GM23338 (cell line): ENCODE measurements at regions not wholly inside any gene's neighbourhood (a gene's known extent, or its start where the extent isn't known, plus 50 kb on each side); places are given as distances from the start of the nearest gene placed in this dataset.

ENCODE experiments used
- ATAC-seq: fragments of 200-7000 bp; cut with Tn5 transposase; 3 replicates; pipeline ENCODE4 v1.9.1; 2020
- DNase-seq: peaks from one replicate; pipeline ENCODE4 v3.0.0-alpha.2; 2015; ENCODE audit warnings: low spot score
- H2AFZ ChIP-seq: fragments of 200-600 bp; sonication (generic); 2 replicates; pipeline ENCODE4 v1.8.0; 2016; ENCODE audit warnings: antibody characterized with exemption, mild to moderate bottlenecking, moderate library complexity
- H3F3A ChIP-seq: fragments of 200-600 bp; sonication (generic); replicated peaks from 2 replicates; pipeline ENCODE4 v1.8.0; 2017; ENCODE audit warnings: antibody characterized with exemption, mixed run types, low read depth
- H3K27ac ChIP-seq: fragments of 200-600 bp; sonication (generic); 2 replicates; pipeline ENCODE4 v1.6.1; 2016; ENCODE audit warnings: low read depth
- H3K27me3 ChIP-seq: fragments of 200-600 bp; sonication (generic); 2 replicates; pipeline ENCODE4 v1.8.0; 2016; ENCODE audit warnings: mild to moderate bottlenecking, mixed run types, moderate library complexity; ENCODE audit not compliant: insufficient read depth
- H3K36me3 ChIP-seq: fragments of 200-600 bp; sonication (generic); 2 replicates; pipeline ENCODE4 v1.8.0; 2016; ENCODE audit warnings: mild to moderate bottlenecking; ENCODE audit not compliant: insufficient read depth
- H3K4me1 ChIP-seq: fragments of 200-600 bp; sonication (generic); 2 replicates; pipeline ENCODE4 v1.8.0; 2016; ENCODE audit warnings: mild to moderate bottlenecking, moderate library complexity; ENCODE audit not compliant: insufficient read depth
- H3K4me2 ChIP-seq: fragments of 200-600 bp; sonication (generic); 2 replicates; pipeline ENCODE4 v1.7.1; 2017; ENCODE audit warnings: mixed run types
- H3K4me3 ChIP-seq: fragments of 200-600 bp; sonication (generic); 2 replicates; pipeline ENCODE4 v1.6.1; 2016; ENCODE audit warnings: mixed run types
- H3K79me2 ChIP-seq: fragments of 200-600 bp; sonication (generic); replicated peaks from 2 replicates; pipeline ENCODE4 v1.8.0; 2017; ENCODE audit warnings: mild to moderate bottlenecking; ENCODE audit not compliant: insufficient read depth
- H3K9me2 ChIP-seq: fragments of 200-600 bp; sonication (generic); 2 replicates; pipeline ENCODE4 v1.8.0; 2017; ENCODE audit not compliant: insufficient read depth
- H4K20me1 ChIP-seq: fragments of 200-600 bp; sonication (generic); replicated peaks from 2 replicates; pipeline ENCODE4 v1.8.0; 2017; ENCODE audit warnings: mild to moderate bottlenecking; ENCODE audit not compliant: insufficient read depth
- H3K27ac Mint-ChIP-seq: 2 replicates; pipeline ENCODE4 v1.8.0; 2020; ENCODE audit warnings: inconsistent platforms, mild to moderate bottlenecking, moderate library complexity, mixed read lengths
- H3K27me3 Mint-ChIP-seq: 3 replicates; pipeline ENCODE4 v1.8.0; 2022; ENCODE audit warnings: low read depth, mild to moderate bottlenecking, moderate library complexity, mixed read lengths, inconsistent platforms; ENCODE audit not compliant: insufficient read depth, poor library complexity
- H3K36me3 Mint-ChIP-seq: 3 replicates; pipeline ENCODE4 v1.8.0; 2021; ENCODE audit warnings: low read depth, mild to moderate bottlenecking, inconsistent platforms, moderate library complexity, mixed read lengths
- H3K4me1 Mint-ChIP-seq: 3 replicates; pipeline ENCODE4 v1.8.0; 2020; ENCODE audit warnings: mild to moderate bottlenecking, inconsistent platforms, mixed read lengths
- H3K4me3 Mint-ChIP-seq: 3 replicates; pipeline ENCODE4 v1.8.0; 2021; ENCODE audit warnings: moderate library complexity, mild to moderate bottlenecking, inconsistent platforms, mixed read lengths
- H3K9me3 Mint-ChIP-seq: 3 replicates; pipeline ENCODE4 v1.8.0; 2020; ENCODE audit warnings: moderate library complexity, mild to moderate bottlenecking, inconsistent platforms, mixed read lengths
- CREB1 ChIP-seq: fragments of 250-450 bp; sonication (Bioruptor Pico); IDR thresholded peaks from 2 replicates; pipeline ENCODE4 v1.5.0; 2020; ENCODE audit warnings: low read depth, mild to moderate bottlenecking, moderate library complexity
- EZH2 ChIP-seq: fragments of 200-600 bp; sonication (generic); IDR thresholded peaks from one replicate; pipeline ENCODE4 v1.8.0; 2017; ENCODE audit warnings: antibody characterized with exemption, mild to moderate bottlenecking, low read depth; ENCODE audit not compliant: unreplicated experiment
- EZH2phosphoT487 ChIP-seq: fragments of 200-600 bp; sonication (generic); IDR thresholded peaks from one replicate; pipeline ENCODE4 v1.8.1; 2018; ENCODE audit warnings: antibody characterized with exemption; ENCODE audit not compliant: unreplicated experiment
- JUNB ChIP-seq: IDR thresholded peaks from one replicate; pipeline ENCODE4 v1.6.1; 2016; ENCODE audit warnings: antibody characterized with exemption; ENCODE audit not compliant: unreplicated experiment
- NANOG ChIP-seq: IDR thresholded peaks from 2 replicates; pipeline ENCODE4 v1.6.1; 2016; ENCODE audit warnings: antibody characterized with exemption, borderline replicate concordance
- POLR2AphosphoS5 ChIP-seq: IDR thresholded peaks from 2 replicates; pipeline ENCODE4 v1.6.1; 2016; ENCODE audit warnings: antibody characterized with exemption, low read depth
- STAT1 ChIP-seq: IDR thresholded peaks from one replicate; pipeline ENCODE4 v1.6.1; 2016; ENCODE audit warnings: antibody characterized with exemption; ENCODE audit not compliant: unreplicated experiment
- ZNF114 ChIP-seq: fragments of 250-450 bp; sonication (Bioruptor Pico); IDR thresholded peaks from 2 replicates; pipeline ENCODE4 v1.5.0; 2020; ENCODE audit warnings: mild to moderate bottlenecking, moderate library complexity
- ZNF331 ChIP-seq: fragments of 250-450 bp; sonication (Bioruptor Pico); IDR thresholded peaks from 2 replicates; pipeline ENCODE4 v1.5.0; 2020; ENCODE audit warnings: low read depth, mild to moderate bottlenecking, moderate library complexity
- TF ChIP-seq, protein P1 (sequence below): fragments of 250-450 bp; sonication (Bioruptor Pico); IDR thresholded peaks from 2 replicates; pipeline ENCODE4 v1.5.0; 2020; ENCODE audit warnings: mild to moderate bottlenecking, moderate library complexity
- TF ChIP-seq, protein P2 (sequence below): IDR thresholded peaks from one replicate; pipeline ENCODE4 v1.6.1; 2018; ENCODE audit warnings: antibody characterized with exemption; ENCODE audit not compliant: unreplicated experiment
- TF ChIP-seq, protein P3 (sequence below): IDR thresholded peaks from 2 replicates; pipeline ENCODE4 v1.6.1; 2016; ENCODE audit warnings: antibody characterized with exemption
- TF ChIP-seq, protein P4 (sequence below), 2 experiments: fragments of 200-600 bp in 1 of 2; sonication (generic) in 1 of 2; conservative IDR thresholded peaks; 2 replicates each; pipeline versions ENCODE4 v1.5.1 to v1.6.1; 2016 to 2017; ENCODE audit warnings: antibody characterized with exemption in 2 of 2, low read depth in 2 of 2, mild to moderate bottlenecking in 2 of 2, moderate library complexity in 1 of 2

DNA sequence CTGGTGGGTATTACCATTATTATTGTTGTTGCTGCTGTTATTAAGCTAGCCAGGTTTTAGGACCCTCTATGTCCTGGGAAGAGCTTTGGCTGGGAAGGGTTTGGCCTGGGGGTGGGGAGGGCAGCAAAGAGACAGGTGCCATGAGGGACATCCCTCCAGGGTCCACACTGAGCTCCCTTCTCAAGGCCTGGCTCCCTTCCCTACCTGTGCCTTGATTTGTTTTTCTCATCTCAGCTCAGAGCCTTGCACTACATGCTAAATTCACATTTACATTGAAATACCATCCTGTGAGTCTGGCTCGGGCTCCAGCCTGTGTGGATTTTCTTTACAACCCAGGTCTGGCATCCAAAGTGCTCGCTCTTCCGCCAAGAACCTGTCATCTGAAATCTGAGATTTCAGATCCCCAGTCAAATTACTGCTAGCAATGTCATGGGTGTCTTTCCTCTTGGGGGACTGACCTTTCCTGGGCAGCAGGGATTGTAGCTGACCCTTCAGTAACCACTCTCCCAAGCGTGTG is 536.3 kb downstream of the PTPRU start:
- Histone ChIP-seq H4K20me1 (no peaks in the 10 kb centered on the region), H3K79me2 (no peaks in the 10 kb centered on the region), H3K4me2 (no peak overlapping the region), H3K4me3 (no peak overlapping the region), H2AFZ (no peak overlapping the region), H3K36me3 (no peaks in the 10 kb centered on the region), H3F3A (no peaks in the 10 kb centered on the region), H3K9me2 (no peaks in the 10 kb centered on the region), H3K27me3 (no peaks in the 10 kb centered on the region), H3K27ac (no peak overlapping the region), H3K4me1 (no peaks in the 10 kb centered on the region)
- Mint-ChIP-seq H3K4me1 (no peaks in the 10 kb centered on the region), H3K27me3 (no peaks in the 10 kb centered on the region), H3K9me3 (peaks cover 11% of the 10 kb centered on the region), H3K27ac (no peak overlapping the region), H3K36me3 (no peaks in the 10 kb centered on the region; the same call in 2 of the 3 replicates), H3K4me3 (no peak overlapping the region)
- TF ChIP-seq, protein P1, sequence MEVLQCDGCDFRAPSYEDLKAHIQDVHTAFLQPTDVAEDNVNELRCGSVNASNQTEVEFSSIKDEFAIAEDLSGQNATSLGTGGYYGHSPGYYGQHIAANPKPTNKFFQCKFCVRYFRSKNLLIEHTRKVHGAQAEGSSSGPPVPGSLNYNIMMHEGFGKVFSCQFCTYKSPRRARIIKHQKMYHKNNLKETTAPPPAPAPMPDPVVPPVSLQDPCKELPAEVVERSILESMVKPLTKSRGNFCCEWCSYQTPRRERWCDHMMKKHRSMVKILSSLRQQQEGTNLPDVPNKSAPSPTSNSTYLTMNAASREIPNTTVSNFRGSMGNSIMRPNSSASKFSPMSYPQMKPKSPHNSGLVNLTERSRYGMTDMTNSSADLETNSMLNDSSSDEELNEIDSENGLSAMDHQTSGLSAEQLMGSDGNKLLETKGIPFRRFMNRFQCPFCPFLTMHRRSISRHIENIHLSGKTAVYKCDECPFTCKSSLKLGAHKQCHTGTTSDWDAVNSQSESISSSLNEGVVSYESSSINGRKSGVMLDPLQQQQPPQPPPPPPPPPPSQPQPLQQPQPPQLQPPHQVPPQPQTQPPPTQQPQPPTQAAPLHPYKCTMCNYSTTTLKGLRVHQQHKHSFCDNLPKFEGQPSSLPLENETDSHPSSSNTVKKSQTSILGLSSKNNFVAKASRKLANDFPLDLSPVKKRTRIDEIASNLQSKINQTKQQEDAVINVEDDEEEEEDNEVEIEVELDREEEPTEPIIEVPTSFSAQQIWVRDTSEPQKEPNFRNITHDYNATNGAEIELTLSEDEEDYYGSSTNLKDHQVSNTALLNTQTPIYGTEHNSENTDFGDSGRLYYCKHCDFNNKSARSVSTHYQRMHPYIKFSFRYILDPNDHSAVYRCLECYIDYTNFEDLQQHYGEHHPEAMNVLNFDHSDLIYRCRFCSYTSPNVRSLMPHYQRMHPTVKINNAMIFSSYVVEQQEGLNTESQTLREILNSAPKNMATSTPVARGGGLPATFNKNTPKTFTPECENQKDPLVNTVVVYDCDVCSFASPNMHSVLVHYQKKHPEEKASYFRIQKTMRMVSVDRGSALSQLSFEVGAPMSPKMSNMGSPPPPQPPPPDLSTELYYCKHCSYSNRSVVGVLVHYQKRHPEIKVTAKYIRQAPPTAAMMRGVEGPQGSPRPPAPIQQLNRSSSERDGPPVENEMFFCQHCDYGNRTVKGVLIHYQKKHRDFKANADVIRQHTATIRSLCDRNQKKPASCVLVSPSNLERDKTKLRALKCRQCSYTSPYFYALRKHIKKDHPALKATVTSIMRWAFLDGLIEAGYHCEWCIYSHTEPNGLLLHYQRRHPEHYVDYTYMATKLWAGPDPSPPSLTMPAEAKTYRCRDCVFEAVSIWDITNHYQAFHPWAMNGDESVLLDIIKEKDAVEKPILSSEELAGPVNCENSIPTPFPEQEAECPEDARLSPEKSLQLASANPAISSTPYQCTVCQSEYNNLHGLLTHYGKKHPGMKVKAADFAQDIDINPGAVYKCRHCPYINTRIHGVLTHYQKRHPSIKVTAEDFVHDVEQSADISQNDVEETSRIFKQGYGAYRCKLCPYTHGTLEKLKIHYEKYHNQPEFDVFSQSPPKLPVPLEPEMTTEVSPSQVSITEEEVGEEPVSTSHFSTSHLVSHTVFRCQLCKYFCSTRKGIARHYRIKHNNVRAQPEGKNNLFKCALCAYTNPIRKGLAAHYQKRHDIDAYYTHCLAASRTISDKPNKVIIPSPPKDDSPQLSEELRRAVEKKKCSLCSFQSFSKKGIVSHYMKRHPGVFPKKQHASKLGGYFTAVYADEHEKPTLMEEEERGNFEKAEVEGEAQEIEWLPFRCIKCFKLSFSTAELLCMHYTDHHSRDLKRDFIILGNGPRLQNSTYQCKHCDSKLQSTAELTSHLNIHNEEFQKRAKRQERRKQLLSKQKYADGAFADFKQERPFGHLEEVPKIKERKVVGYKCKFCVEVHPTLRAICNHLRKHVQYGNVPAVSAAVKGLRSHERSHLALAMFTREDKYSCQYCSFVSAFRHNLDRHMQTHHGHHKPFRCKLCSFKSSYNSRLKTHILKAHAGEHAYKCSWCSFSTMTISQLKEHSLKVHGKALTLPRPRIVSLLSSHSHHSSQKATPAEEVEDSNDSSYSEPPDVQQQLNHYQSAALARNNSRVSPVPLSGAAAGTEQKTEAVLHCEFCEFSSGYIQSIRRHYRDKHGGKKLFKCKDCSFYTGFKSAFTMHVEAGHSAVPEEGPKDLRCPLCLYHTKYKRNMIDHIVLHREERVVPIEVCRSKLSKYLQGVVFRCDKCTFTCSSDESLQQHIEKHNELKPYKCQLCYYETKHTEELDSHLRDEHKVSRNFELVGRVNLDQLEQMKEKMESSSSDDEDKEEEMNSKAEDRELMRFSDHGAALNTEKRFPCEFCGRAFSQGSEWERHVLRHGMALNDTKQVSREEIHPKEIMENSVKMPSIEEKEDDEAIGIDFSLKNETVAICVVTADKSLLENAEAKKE (CRISPR knock-in tag), result no peak
- TF ChIP-seq, protein P2, sequence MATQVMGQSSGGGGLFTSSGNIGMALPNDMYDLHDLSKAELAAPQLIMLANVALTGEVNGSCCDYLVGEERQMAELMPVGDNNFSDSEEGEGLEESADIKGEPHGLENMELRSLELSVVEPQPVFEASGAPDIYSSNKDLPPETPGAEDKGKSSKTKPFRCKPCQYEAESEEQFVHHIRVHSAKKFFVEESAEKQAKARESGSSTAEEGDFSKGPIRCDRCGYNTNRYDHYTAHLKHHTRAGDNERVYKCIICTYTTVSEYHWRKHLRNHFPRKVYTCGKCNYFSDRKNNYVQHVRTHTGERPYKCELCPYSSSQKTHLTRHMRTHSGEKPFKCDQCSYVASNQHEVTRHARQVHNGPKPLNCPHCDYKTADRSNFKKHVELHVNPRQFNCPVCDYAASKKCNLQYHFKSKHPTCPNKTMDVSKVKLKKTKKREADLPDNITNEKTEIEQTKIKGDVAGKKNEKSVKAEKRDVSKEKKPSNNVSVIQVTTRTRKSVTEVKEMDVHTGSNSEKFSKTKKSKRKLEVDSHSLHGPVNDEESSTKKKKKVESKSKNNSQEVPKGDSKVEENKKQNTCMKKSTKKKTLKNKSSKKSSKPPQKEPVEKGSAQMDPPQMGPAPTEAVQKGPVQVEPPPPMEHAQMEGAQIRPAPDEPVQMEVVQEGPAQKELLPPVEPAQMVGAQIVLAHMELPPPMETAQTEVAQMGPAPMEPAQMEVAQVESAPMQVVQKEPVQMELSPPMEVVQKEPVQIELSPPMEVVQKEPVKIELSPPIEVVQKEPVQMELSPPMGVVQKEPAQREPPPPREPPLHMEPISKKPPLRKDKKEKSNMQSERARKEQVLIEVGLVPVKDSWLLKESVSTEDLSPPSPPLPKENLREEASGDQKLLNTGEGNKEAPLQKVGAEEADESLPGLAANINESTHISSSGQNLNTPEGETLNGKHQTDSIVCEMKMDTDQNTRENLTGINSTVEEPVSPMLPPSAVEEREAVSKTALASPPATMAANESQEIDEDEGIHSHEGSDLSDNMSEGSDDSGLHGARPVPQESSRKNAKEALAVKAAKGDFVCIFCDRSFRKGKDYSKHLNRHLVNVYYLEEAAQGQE, result no peak
- TF ChIP-seq CREB1 (CRISPR knock-in tag) (no peak), ZNF331 (CRISPR knock-in tag) (no peak), EZH2 (no peak), POLR2AphosphoS5 (no peak), NANOG (no peak), EZH2phosphoT487 (no peak), STAT1 (no peak), ZNF114 (CRISPR knock-in tag) (no peak), JUNB (no peak)
- TF ChIP-seq, protein P3, sequence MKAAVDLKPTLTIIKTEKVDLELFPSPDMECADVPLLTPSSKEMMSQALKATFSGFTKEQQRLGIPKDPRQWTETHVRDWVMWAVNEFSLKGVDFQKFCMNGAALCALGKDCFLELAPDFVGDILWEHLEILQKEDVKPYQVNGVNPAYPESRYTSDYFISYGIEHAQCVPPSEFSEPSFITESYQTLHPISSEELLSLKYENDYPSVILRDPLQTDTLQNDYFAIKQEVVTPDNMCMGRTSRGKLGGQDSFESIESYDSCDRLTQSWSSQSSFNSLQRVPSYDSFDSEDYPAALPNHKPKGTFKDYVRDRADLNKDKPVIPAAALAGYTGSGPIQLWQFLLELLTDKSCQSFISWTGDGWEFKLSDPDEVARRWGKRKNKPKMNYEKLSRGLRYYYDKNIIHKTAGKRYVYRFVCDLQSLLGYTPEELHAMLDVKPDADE, result no peak
- TF ChIP-seq, protein P4, sequence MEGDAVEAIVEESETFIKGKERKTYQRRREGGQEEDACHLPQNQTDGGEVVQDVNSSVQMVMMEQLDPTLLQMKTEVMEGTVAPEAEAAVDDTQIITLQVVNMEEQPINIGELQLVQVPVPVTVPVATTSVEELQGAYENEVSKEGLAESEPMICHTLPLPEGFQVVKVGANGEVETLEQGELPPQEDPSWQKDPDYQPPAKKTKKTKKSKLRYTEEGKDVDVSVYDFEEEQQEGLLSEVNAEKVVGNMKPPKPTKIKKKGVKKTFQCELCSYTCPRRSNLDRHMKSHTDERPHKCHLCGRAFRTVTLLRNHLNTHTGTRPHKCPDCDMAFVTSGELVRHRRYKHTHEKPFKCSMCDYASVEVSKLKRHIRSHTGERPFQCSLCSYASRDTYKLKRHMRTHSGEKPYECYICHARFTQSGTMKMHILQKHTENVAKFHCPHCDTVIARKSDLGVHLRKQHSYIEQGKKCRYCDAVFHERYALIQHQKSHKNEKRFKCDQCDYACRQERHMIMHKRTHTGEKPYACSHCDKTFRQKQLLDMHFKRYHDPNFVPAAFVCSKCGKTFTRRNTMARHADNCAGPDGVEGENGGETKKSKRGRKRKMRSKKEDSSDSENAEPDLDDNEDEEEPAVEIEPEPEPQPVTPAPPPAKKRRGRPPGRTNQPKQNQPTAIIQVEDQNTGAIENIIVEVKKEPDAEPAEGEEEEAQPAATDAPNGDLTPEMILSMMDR (conservative IDR thresholded peaks at IDR 0.05; ENCODE audit: low read depth in 2 of 2), result no peak
- DNase-seq, result no peak
- ATAC-seq, result no peak
